PC-9 (cell line): ENCODE measurements at regions not wholly inside any gene's neighbourhood (a gene's known extent, or its start where the extent isn't known, plus 50 kb on each side); places are given as distances from the start of the nearest gene placed in this dataset.

Experiments used
- BruUV-seq: library from RNA; stranded (reverse); fragments of 400-500 nt; replicated peaks from 2 replicates; lab custom pipeline; 2021; lab: Mats Ljungman, UMichigan
- CTCF ChIA-PET: fragments of 300-600 bp; sonication (Branson Sonifier 250); formaldehyde crosslinking; loops from one replicate; lab custom pipeline; 2022; ENCODE audit warnings: antibody characterized with exemption; lab: Charles Lee
- POLR2A ChIA-PET: fragments of 300-600 bp; sonication (Branson Sonifier 250); formaldehyde crosslinking; loops from one replicate; lab custom pipeline; 2022; ENCODE audit warnings: antibody characterized with exemption; ENCODE audit not compliant: unreplicated experiment; lab: Charles Lee
- DNase-seq, 2 experiments: peaks; one replicate each; pipeline versions ENCODE4 v3.0.0 to v3.0.0-alpha.2; 2015 to 2022; ENCODE audit warnings: mixed read lengths in 1 of 2
- H2AFZ ChIP-seq: fragments of 200-600 bp; sonication (generic); 2 replicates; pipeline ENCODE4 v1.8.1; 2017; ENCODE audit warnings: antibody characterized with exemption
- H3F3A ChIP-seq: fragments of 200-600 bp; sonication (generic); 2 replicates; pipeline ENCODE4 v1.8.1; 2017; ENCODE audit warnings: antibody characterized with exemption, mild to moderate bottlenecking, low read depth; ENCODE audit not compliant: insufficient read depth
- H3K27ac ChIP-seq: fragments of 200-600 bp; sonication (generic); 2 replicates; pipeline ENCODE4 v1.6.1; 2016; ENCODE audit warnings: mixed run types
- H3K27me3 ChIP-seq: fragments of 200-600 bp; sonication (generic); 2 replicates; pipeline ENCODE4 v1.6.1; 2016; ENCODE audit warnings: low read depth, mixed run types; ENCODE audit not compliant: insufficient read depth
- H3K36me3 ChIP-seq: fragments of 200-600 bp; sonication (generic); 2 replicates; pipeline ENCODE4 v1.6.1; 2016; ENCODE audit warnings: low read depth, mixed run types
- H3K4me1 ChIP-seq: fragments of 200-600 bp; sonication (generic); replicated peaks from 2 replicates; pipeline ENCODE4 v1.6.1; 2016; ENCODE audit warnings: mixed run types; ENCODE audit not compliant: insufficient read depth
- H3K4me2 ChIP-seq: fragments of 200-600 bp; sonication (generic); 2 replicates; pipeline ENCODE4 v1.6.1; 2017; ENCODE audit warnings: mixed run types
- H3K4me3 ChIP-seq: fragments of 200-600 bp; sonication (generic); 2 replicates; pipeline ENCODE4 v1.6.1; 2016; ENCODE audit warnings: mixed run types
- H3K79me2 ChIP-seq: fragments of 200-600 bp; sonication (generic); 2 replicates; pipeline ENCODE4 v1.6.1; 2017; ENCODE audit warnings: low read depth, mixed run types
- H3K9me2 ChIP-seq: fragments of 200-600 bp; sonication (generic); 2 replicates; pipeline ENCODE4 v1.8.1; 2017; ENCODE audit warnings: mild to moderate bottlenecking; ENCODE audit not compliant: insufficient read depth
- H3K9me3 ChIP-seq: fragments of 200-600 bp; sonication (generic); 2 replicates; pipeline ENCODE4 v1.8.1; 2016; ENCODE audit warnings: low read depth; ENCODE audit not compliant: insufficient read depth
- H4K20me1 ChIP-seq: fragments of 200-600 bp; sonication (generic); 2 replicates; pipeline ENCODE4 v1.8.1; 2017; ENCODE audit not compliant: insufficient read depth
- EZH2 ChIP-seq: fragments of 200-600 bp; sonication (generic); IDR thresholded peaks from 2 replicates; pipeline ENCODE4 v1.8.0; 2017; ENCODE audit warnings: antibody characterized with exemption, low read depth
- intact Hi-C: fragments of 100-400 bp; cut with micrococcal nuclease; formaldehyde crosslinking; loops from one replicate; pipeline ENCODE4 v1.10.0; 2022; ENCODE audit not compliant: unreplicated experiment
- TF ChIP-seq, protein P1 (sequence below): fragments of 200-600 bp; sonication (generic); conservative IDR thresholded peaks from 2 replicates; pipeline ENCODE4 v1.6.1; 2017; ENCODE audit warnings: mixed run types, antibody characterized with exemption, mild to moderate bottlenecking, moderate library complexity

DNA sequence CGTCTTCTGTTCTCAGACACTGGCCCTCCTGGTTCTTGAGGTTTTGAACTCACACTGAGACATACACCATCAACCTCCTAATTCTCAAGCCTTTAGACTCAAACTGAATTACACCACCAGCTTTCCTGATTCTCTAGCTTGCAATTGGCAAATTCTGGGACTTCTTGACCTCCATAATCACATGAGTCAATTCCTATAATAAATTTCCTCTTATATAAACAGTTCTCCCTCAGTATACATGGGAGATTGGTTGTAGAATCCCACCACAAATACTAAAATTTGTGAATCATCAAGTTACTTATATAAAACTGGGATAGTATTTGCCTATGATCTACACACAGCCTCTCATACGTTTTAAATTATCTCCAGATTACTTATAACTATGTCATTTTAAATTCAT is 162.2 kb downstream of the DIO2 start:
- no peaks in the 10 kb centered on the region for H3K27me3 ChIP-seq
- no peaks in the 10 kb centered on the region for H3K79me2 ChIP-seq
- H3F3A ChIP-seq, result no peaks in the 10 kb centered on the region
- H3K9me2 ChIP-seq, result no peaks in the 10 kb centered on the region
- no TSS peak for BruUV-seq
- ChIA-PET CTCF (no interaction called here), POLR2A (no interaction called here)
- no peak for TF ChIP-seq EZH2
- TF ChIP-seq, protein P1, sequence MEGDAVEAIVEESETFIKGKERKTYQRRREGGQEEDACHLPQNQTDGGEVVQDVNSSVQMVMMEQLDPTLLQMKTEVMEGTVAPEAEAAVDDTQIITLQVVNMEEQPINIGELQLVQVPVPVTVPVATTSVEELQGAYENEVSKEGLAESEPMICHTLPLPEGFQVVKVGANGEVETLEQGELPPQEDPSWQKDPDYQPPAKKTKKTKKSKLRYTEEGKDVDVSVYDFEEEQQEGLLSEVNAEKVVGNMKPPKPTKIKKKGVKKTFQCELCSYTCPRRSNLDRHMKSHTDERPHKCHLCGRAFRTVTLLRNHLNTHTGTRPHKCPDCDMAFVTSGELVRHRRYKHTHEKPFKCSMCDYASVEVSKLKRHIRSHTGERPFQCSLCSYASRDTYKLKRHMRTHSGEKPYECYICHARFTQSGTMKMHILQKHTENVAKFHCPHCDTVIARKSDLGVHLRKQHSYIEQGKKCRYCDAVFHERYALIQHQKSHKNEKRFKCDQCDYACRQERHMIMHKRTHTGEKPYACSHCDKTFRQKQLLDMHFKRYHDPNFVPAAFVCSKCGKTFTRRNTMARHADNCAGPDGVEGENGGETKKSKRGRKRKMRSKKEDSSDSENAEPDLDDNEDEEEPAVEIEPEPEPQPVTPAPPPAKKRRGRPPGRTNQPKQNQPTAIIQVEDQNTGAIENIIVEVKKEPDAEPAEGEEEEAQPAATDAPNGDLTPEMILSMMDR, result no peak
- H2AFZ ChIP-seq, result no peak overlapping the region
- H3K36me3 ChIP-seq, result no peaks in the 10 kb centered on the region
- no peaks in the 10 kb centered on the region for H3K9me3 ChIP-seq
- H3K27ac ChIP-seq, result no peak overlapping the region
- no peak overlapping the region for H3K4me2 ChIP-seq
- H4K20me1 ChIP-seq, result no peaks in the 10 kb centered on the region
- no peaks in the 10 kb centered on the region for H3K4me1 ChIP-seq
- no peak overlapping the region for H3K4me3 ChIP-seq
- intact Hi-C loops, result no loop called here
- DNase-seq, result no peak

GRCh38 chr14:80047761-80048160 is 163.5 kb downstream of the DIO2 start:
- Histone ChIP-seq H3K4me2 (no peak overlapping the region), H3K9me3 (no peaks in the 10 kb centered on the region), H3K79me2 (no peaks in the 10 kb centered on the region), H3K4me1 (no peaks in the 10 kb centered on the region), H4K20me1 (no peaks in the 10 kb centered on the region), H3K4me3 (no peak overlapping the region), H3K27me3 (no peaks in the 10 kb centered on the region), H3F3A (no peaks in the 10 kb centered on the region), H3K27ac (no peak overlapping the region), H3K9me2 (no peaks in the 10 kb centered on the region), H3K36me3 (no peaks in the 10 kb centered on the region), H2AFZ (no peak overlapping the region; the same call in 1 of the 2 replicates)
- ChIA-PET POLR2A (no interaction called here), CTCF (no interaction called here)
- intact Hi-C loops, result no loop called here
- no peak for DNase-seq
- no TSS peak for BruUV-seq
- TF ChIP-seq, protein P1, result no peak
- TF ChIP-seq EZH2, result no peak

- Histone ChIP-seq H3K4me2 (no peak overlapping the region), H4K20me1 (no peaks in the 10 kb centered on the region), H3K9me2 (no peaks in the 10 kb centered on the region), H3F3A (no peaks in the 10 kb centered on the region), H3K27ac (no peak overlapping the region), H3K36me3 (no peaks in the 10 kb centered on the region), H3K79me2 (no peaks in the 10 kb centered on the region), H3K9me3 (no peaks in the 10 kb centered on the region), H3K27me3 (no peaks in the 10 kb centered on the region), H3K4me1 (no peaks in the 10 kb centered on the region), H2AFZ (no peak overlapping the region), H3K4me3 (no peak overlapping the region)
- TF ChIP-seq, protein P1, result no peak
- no peak for TF ChIP-seq EZH2
- DNase-seq, result no peak
- POLR2A ChIA-PET, result no interaction called here
- intact Hi-C loops, result no loop called here
- CTCF ChIA-PET, result no interaction called here
- BruUV-seq, result no TSS peak
Measured at GRCh38 chr14:80037349-80037748, 174.0 kb downstream of the DIO2 start.
